OCI-LY1 (cell line): ENCODE measurements at regions not wholly inside any gene's neighbourhood (a gene's known extent, or its start where the extent isn't known, plus 50 kb on each side); places are given as distances from the start of the nearest gene placed in this dataset.

Source experiments
- H2AFZ ChIP-seq: fragments of 200-600 bp; sonication (generic), shearing (Covaris generic); 2 replicates; pipeline ENCODE4 v1.6.0; 2014; ENCODE audit warnings: antibody characterized with exemption, mild to moderate bottlenecking, low read length
- H3F3A ChIP-seq: fragments of 200-600 bp; sonication (generic), shearing (Covaris generic); 2 replicates; pipeline ENCODE4 v1.6.0; 2014; ENCODE audit warnings: mild to moderate bottlenecking, antibody characterized with exemption, low read length, moderate library complexity; ENCODE audit not compliant: insufficient read depth
- H3K27ac ChIP-seq: fragments of 200-600 bp; sonication (generic); 2 replicates; pipeline ENCODE4 v1.5.1; 2014; ENCODE audit warnings: low read length, mixed run types, mild to moderate bottlenecking, low read depth; ENCODE audit not compliant: poor library complexity, severe bottlenecking
- H3K27me3 ChIP-seq: fragments of 200-600 bp; sonication (generic); 2 replicates; pipeline ENCODE4 v1.6.0; 2014; ENCODE audit warnings: antibody characterized with exemption, mild to moderate bottlenecking, low read length, moderate library complexity; ENCODE audit not compliant: insufficient read depth
- H3K36me3 ChIP-seq: fragments of 200-600 bp; sonication (generic); 2 replicates; pipeline ENCODE4 v1.6.1; 2014; ENCODE audit warnings: mild to moderate bottlenecking, antibody characterized with exemption, low read length, moderate library complexity, mixed read lengths; ENCODE audit not compliant: insufficient read depth
- H3K4me1 ChIP-seq: fragments of 200-600 bp; sonication (generic); 2 replicates; pipeline ENCODE4 v1.5.1; 2014; ENCODE audit warnings: mild to moderate bottlenecking, low read length, moderate library complexity; ENCODE audit not compliant: insufficient read depth, severe bottlenecking
- H3K4me2 ChIP-seq: fragments of 200-600 bp; sonication (generic), shearing (Covaris generic); 2 replicates; pipeline ENCODE4 v1.6.1; 2014; ENCODE audit warnings: low read length
- H3K4me3 ChIP-seq: fragments of 200-600 bp; sonication (generic); 2 replicates; pipeline ENCODE4 v1.5.1; 2014; ENCODE audit warnings: low read length, low read depth, mild to moderate bottlenecking, mixed read lengths; ENCODE audit not compliant: poor library complexity, severe bottlenecking
- H3K79me2 ChIP-seq: fragments of 200-600 bp; shearing (Covaris generic); 2 replicates; pipeline ENCODE4 v1.6.1; 2016; ENCODE audit warnings: mixed run types, low read length, mixed read lengths; ENCODE audit not compliant: insufficient read depth
- H3K9ac ChIP-seq: fragments of 200-600 bp; sonication (generic), shearing (Covaris generic); 2 replicates; pipeline ENCODE4 v1.6.1; 2014; ENCODE audit warnings: mild to moderate bottlenecking, low read length, mixed read lengths
- H3K9me2 ChIP-seq: fragments of 200-600 bp; sonication (generic), shearing (Covaris generic); 2 replicates; pipeline ENCODE4 v1.6.1; 2014; ENCODE audit warnings: low read depth, mild to moderate bottlenecking, low read length, mixed read lengths
- H3K9me3 ChIP-seq: fragments of 200-600 bp; shearing (Covaris generic); 2 replicates; pipeline ENCODE4 v1.6.1; 2014; ENCODE audit warnings: low read length, mixed read lengths
- H4K20me1 ChIP-seq: fragments of 200-600 bp; sonication (generic), shearing (Covaris generic); 2 replicates; pipeline ENCODE4 v1.6.0; 2016; ENCODE audit warnings: mild to moderate bottlenecking, low read length; ENCODE audit not compliant: insufficient read depth
- CTCF ChIP-seq: fragments of 200-600 bp; sonication (generic), shearing (Covaris generic); IDR thresholded peaks from 2 replicates; pipeline ENCODE4 v1.5.1; 2017; ENCODE audit warnings: mild to moderate bottlenecking, antibody characterized with exemption, low read length, moderate library complexity, mixed read lengths
- EZH2 ChIP-seq: fragments of 200-600 bp; sonication (generic), shearing (Covaris generic); IDR thresholded peaks from 2 replicates; pipeline ENCODE4 v1.8.0; 2017; ENCODE audit warnings: borderline replicate concordance, mixed run types, mild to moderate bottlenecking, antibody characterized with exemption, low read length, moderate library complexity, mixed read lengths

- H3K79me2 ChIP-seq, result no peaks in the 10 kb centered on the region
- no peak overlapping the region for H3K4me2 ChIP-seq
- H3K9me2 ChIP-seq, result no peaks in the 10 kb centered on the region
- H3K27me3 ChIP-seq, result no peaks in the 10 kb centered on the region
- no peak overlapping the region for H3K4me3 ChIP-seq
- H2AFZ ChIP-seq, result no peak overlapping the region
- H3K27ac ChIP-seq, result no peak overlapping the region
- no peaks in the 10 kb centered on the region for H3K9me3 ChIP-seq
- no peak for TF ChIP-seq EZH2
- no peak for TF ChIP-seq CTCF
- H3K4me1 ChIP-seq, result no peaks in the 10 kb centered on the region
- H3K36me3 ChIP-seq, result no peaks in the 10 kb centered on the region
- H4K20me1 ChIP-seq, result no peaks in the 10 kb centered on the region
- H3F3A ChIP-seq, result no peaks in the 10 kb centered on the region
- no peak overlapping the region for H3K9ac ChIP-seq
Measured at GRCh38 chr10:90302758-90303481, 554.9 kb downstream of the HTR7 start.

- TF ChIP-seq EZH2 (no peak), CTCF (no peak)
Measured at GRCh38 chr10:90304533-90304932, 553.3 kb downstream of the HTR7 start.

GRCh38 chr10:90306187-90306586, 551.7 kb downstream of the HTR7 start:
- Histone ChIP-seq H4K20me1 (no peaks in the 10 kb centered on the region), H2AFZ (no peak overlapping the region), H3K36me3 (no peaks in the 10 kb centered on the region), H3K79me2 (no peaks in the 10 kb centered on the region), H3K27ac (no peak overlapping the region), H3K4me3 (no peak overlapping the region), H3K9ac (no peak overlapping the region), H3F3A (no peaks in the 10 kb centered on the region), H3K4me1 (no peaks in the 10 kb centered on the region), H3K9me2 (no peaks in the 10 kb centered on the region), H3K4me2 (no peak overlapping the region), H3K27me3 (no peaks in the 10 kb centered on the region), H3K9me3 (no peaks in the 10 kb centered on the region)
- TF ChIP-seq CTCF (no peak), EZH2 (no peak)

More at GRCh38 chr10:90304533-90304932, 553.3 kb downstream of the HTR7 start:
- H3K4me2 ChIP-seq, result no peak overlapping the region
- no peaks in the 10 kb centered on the region for H3K9me2 ChIP-seq
- no peaks in the 10 kb centered on the region for H3K4me1 ChIP-seq
- no peaks in the 10 kb centered on the region for H3K36me3 ChIP-seq
- no peaks in the 10 kb centered on the region for H3K9me3 ChIP-seq
- H3K79me2 ChIP-seq, result no peaks in the 10 kb centered on the region
- H3K27ac ChIP-seq, result no peak overlapping the region
- H4K20me1 ChIP-seq, result no peaks in the 10 kb centered on the region
- H3F3A ChIP-seq, result no peaks in the 10 kb centered on the region
- no peaks in the 10 kb centered on the region for H3K27me3 ChIP-seq
- no peak overlapping the region for H3K9ac ChIP-seq
- H2AFZ ChIP-seq, result no peak overlapping the region
- H3K4me3 ChIP-seq, result no peak overlapping the region
